ENCODE measurements at regions not wholly inside any gene's neighbourhood (a gene's known extent, or its start where the extent isn't known, plus 50 kb on each side); places are given as distances from the start of the nearest gene placed in this dataset.

DNA sequence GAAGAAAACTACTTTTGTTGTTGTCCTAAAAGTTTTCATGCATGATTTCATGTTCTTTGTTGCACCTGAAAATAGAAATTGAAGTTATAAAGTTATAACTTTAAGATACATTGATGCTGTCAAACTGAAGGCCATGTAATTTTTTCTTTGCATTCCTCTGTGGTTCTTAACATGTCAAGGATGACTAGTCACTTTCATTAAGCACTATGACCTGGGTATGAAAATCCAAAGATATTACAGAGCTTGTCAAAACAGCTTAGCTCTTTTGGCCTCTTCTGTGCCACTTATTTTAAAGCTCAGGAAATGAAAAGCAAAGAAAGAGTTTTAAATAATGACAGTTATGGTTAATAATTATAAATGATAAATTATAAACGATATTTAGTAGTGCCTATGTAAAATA, 241.6 kb upstream of the CACNA2D1 start:
- H2AFZ ChIP-seq (ENCODE audit: control insufficient read depth, low read depth, low read length), result no peak overlapping the region
- in situ Hi-C loops (cut with MboI), result no loop called here
- POLR2A ChIA-PET, result no interaction called here
- no peak overlapping the region for H3K27ac ChIP-seq (ENCODE audit: control insufficient read depth, insufficient read depth)
- no peak for TF ChIP-seq NFIC (IDR thresholded peaks at IDR 0.05; ENCODE audit: low read depth, low read length)
- TF ChIP-seq BMI1 (IDR thresholded peaks at IDR 0.05; ENCODE audit: borderline replicate concordance), result no peak
- no peak for TF ChIP-seq CREB1 (IDR thresholded peaks at IDR 0.05; ENCODE audit: low read depth)
- no peak for TF ChIP-seq USF1 (IDR thresholded peaks at IDR 0.05; ENCODE audit: borderline replicate concordance, extremely low read length, insufficient read depth, low read depth, low read length)
- no peak for TF ChIP-seq ZNF384 (IDR thresholded peaks at IDR 0.05; ENCODE audit: borderline replicate concordance, low read depth, low read length)
- TF ChIP-seq GATAD2B (conservative IDR thresholded peaks at IDR 0.05; ENCODE audit: low read depth), result no peak
- TF ChIP-seq ZBTB40 (IDR thresholded peaks at IDR 0.05; ENCODE audit: borderline replicate concordance), result no peak
- TF ChIP-seq REST (IDR thresholded peaks at IDR 0.05; ENCODE audit: low read depth, low read length), result no peak
- no peak for TF ChIP-seq GABPA (IDR thresholded peaks at IDR 0.05; ENCODE audit: low read depth)
- TF ChIP-seq BRCA1 (IDR thresholded peaks at IDR 0.05; ENCODE audit: low read depth, low read length), result no peak
- TF ChIP-seq KAT2A (conservative IDR thresholded peaks at IDR 0.05; ENCODE audit: control insufficient read depth, low read depth, low read length), result no peak
- no peak overlapping the region for H3K4me2 ChIP-seq (ENCODE audit: control insufficient read depth, insufficient read depth)
- no peak overlapping the region for H3K9ac ChIP-seq (ENCODE audit: control insufficient read depth, insufficient read depth, low read length)
- H3K27me3 ChIP-seq (replicated peaks in 1 of 2; ENCODE audit: control insufficient read depth in 2 of 2, insufficient read depth in 2 of 2, low read length in 1 of 2), result no peaks in the 10 kb centered on the region
- H3K9me3 ChIP-seq (replicated peaks; ENCODE audit: control insufficient read depth, insufficient read depth, low read length), result no peaks in the 10 kb centered on the region
- H3K36me3 ChIP-seq (ENCODE audit: control insufficient read depth in 2 of 2, insufficient read depth in 2 of 2, low read length in 1 of 2), result no peaks in the 10 kb centered on the region
- SMC1A ChIA-PET (ENCODE audit: uncharacterized antibody, unreplicated experiment), result interaction anchor here (1.0 kb wide), 1 partner anchor 9 kb away, joined by 3 read pairs; no protein-coding TSS in a partner anchor
- FAIRE-seq (no peak), DNase-seq (ENCODE audit: low read depth, low spot score) (no peak), ATAC-seq (no peak)
- RAD21 ChIA-PET (ENCODE audit: unreplicated experiment), result no interaction called here
- no TSS peak for BruUV-seq (replicated peaks)
- H3K4me3 ChIP-seq, result no peak overlapping the region
- CTCF ChIA-PET, result interaction anchor here (0.6 kb wide), 1 partner anchor 109 kb away, joined by 3 read pairs; no protein-coding TSS in a partner anchor
- no peaks in the 10 kb centered on the region for H3K4me1 ChIP-seq (ENCODE audit: control insufficient read depth, insufficient read depth, low read length)
- H3K79me2 ChIP-seq (ENCODE audit: control insufficient read depth, insufficient read depth, low read length), result no peaks in the 10 kb centered on the region
- WGBS (ENCODE audit: insufficient coverage, insufficient replicate concordance, low lambda C conversion rate, missing lambda C conversion rate), result 0% methylated on average over 1 of the region's 1 CpG
- intact Hi-C loops (cut with micrococcal nuclease; ENCODE audit: unreplicated experiment), result no loop called here
- H4K20me1 ChIP-seq (ENCODE audit: control insufficient read depth, insufficient read depth), result no peaks in the 10 kb centered on the region
